KMS-11 (cell line): ENCODE measurements at regions not wholly inside any gene's neighbourhood (a gene's known extent, or its start where the extent isn't known, plus 50 kb on each side); places are given as distances from the start of the nearest gene placed in this dataset.

ENCODE experiments used
- H2AFZ ChIP-seq: fragments of 200-600 bp; sonication (generic); 2 replicates; pipeline ENCODE4 v1.6.1; 2016; ENCODE audit warnings: antibody characterized with exemption, mixed run types, low read depth
- H3K27ac ChIP-seq: fragments of 200-600 bp; sonication (generic); 2 replicates; pipeline ENCODE4 v1.6.1; 2016; ENCODE audit warnings: mild to moderate bottlenecking, mixed run types
- H3K27me3 ChIP-seq: fragments of 200-600 bp; sonication (generic); 2 replicates; pipeline ENCODE4 v1.6.1; 2017; ENCODE audit warnings: mild to moderate bottlenecking, low read depth, mixed run types, moderate library complexity; ENCODE audit not compliant: insufficient read depth
- H3K36me3 ChIP-seq: fragments of 200-600 bp; sonication (generic); 2 replicates; pipeline ENCODE4 v1.6.1; 2017; ENCODE audit warnings: mild to moderate bottlenecking, mixed run types; ENCODE audit not compliant: insufficient read depth
- H3K4me1 ChIP-seq: fragments of 200-600 bp; sonication (generic); 2 replicates; pipeline ENCODE4 v1.6.1; 2016; ENCODE audit warnings: mild to moderate bottlenecking, low read depth, mixed run types; ENCODE audit not compliant: poor library complexity, severe bottlenecking
- H3K4me2 ChIP-seq: fragments of 200-600 bp; sonication (generic); 2 replicates; pipeline ENCODE4 v1.7.0; 2016; ENCODE audit warnings: mild to moderate bottlenecking, mixed run types
- H3K4me3 ChIP-seq: fragments of 200-600 bp; sonication (generic); IDR thresholded peaks from 2 replicates; pipeline ENCODE4 v1.6.1; 2017; ENCODE audit warnings: low read depth, low read length, mixed read lengths; ENCODE audit not compliant: insufficient read depth
- H3K79me2 ChIP-seq: fragments of 200-600 bp; sonication (generic); 2 replicates; pipeline ENCODE4 v1.6.1; 2016; ENCODE audit warnings: low read depth, mixed run types; ENCODE audit not compliant: insufficient read depth
- H3K9ac ChIP-seq: fragments of 200-600 bp; sonication (generic); 2 replicates; pipeline ENCODE4 v1.6.1; 2016; ENCODE audit warnings: mild to moderate bottlenecking, mixed run types
- H4K20me1 ChIP-seq: fragments of 200-600 bp; sonication (generic); 2 replicates; pipeline ENCODE4 v1.6.1; 2016; ENCODE audit warnings: mild to moderate bottlenecking, mixed run types; ENCODE audit not compliant: insufficient read depth
- CTCF ChIP-seq: fragments of 200-600 bp; sonication (generic); conservative IDR thresholded peaks from 2 replicates; pipeline ENCODE4 v1.6.1; 2017; ENCODE audit warnings: low read depth, mild to moderate bottlenecking, antibody characterized with exemption, low read length, moderate library complexity, mixed read lengths

GRCh38 chr3:23046536-23046935, 156.6 kb upstream of the UBE2E2 start:
- Histone ChIP-seq H3K4me3 (no peak overlapping the region), H3K27me3 (no peaks in the 10 kb centered on the region), H3K36me3 (no peaks in the 10 kb centered on the region), H3K4me1 (no peaks in the 10 kb centered on the region), H3K9ac (no peak overlapping the region), H3K4me2 (no peak overlapping the region), H3K27ac (no peak overlapping the region), H3K79me2 (no peaks in the 10 kb centered on the region), H2AFZ (no peak overlapping the region), H4K20me1 (no peaks in the 10 kb centered on the region)
- no peak for TF ChIP-seq CTCF

GRCh38 chr3:23051240-23052140, 151.6 kb upstream of the UBE2E2 start:
- Histone ChIP-seq H3K9ac (no peak overlapping the region), H3K4me3 (no peak overlapping the region), H3K4me2 (no peak overlapping the region), H3K36me3 (no peaks in the 10 kb centered on the region), H3K27me3 (no peaks in the 10 kb centered on the region), H2AFZ (no peak overlapping the region), H3K4me1 (peaks cover 22% of the 10 kb centered on the region), H3K27ac (no peak overlapping the region), H4K20me1 (no peaks in the 10 kb centered on the region), H3K79me2 (no peaks in the 10 kb centered on the region)
- TF ChIP-seq CTCF = no peak

- no peak overlapping the region for H3K9ac ChIP-seq
- no peak overlapping the region for H2AFZ ChIP-seq
- no peak overlapping the region for H3K27ac ChIP-seq
- no peak for TF ChIP-seq CTCF
- no peak overlapping the region for H3K4me3 ChIP-seq
- no peaks in the 10 kb centered on the region for H3K27me3 ChIP-seq
- H3K36me3 ChIP-seq = no peaks in the 10 kb centered on the region
- H3K79me2 ChIP-seq = no peaks in the 10 kb centered on the region
- H3K4me2 ChIP-seq = no peak overlapping the region
- H3K4me1 ChIP-seq = peaks cover 23% of the 10 kb centered on the region
- H4K20me1 ChIP-seq = no peaks in the 10 kb centered on the region
Observed at GRCh38 chr3:23052208-23052607, 150.9 kb upstream of the UBE2E2 start.

GRCh38 chr3:23052620-23053019, 150.5 kb upstream of the UBE2E2 start:
- Histone ChIP-seq H3K27ac (no peak overlapping the region), H3K4me2 (no peak overlapping the region), H3K4me1 (peaks cover 23% of the 10 kb centered on the region), H4K20me1 (no peaks in the 10 kb centered on the region), H3K36me3 (no peaks in the 10 kb centered on the region), H3K9ac (no peak overlapping the region), H3K27me3 (no peaks in the 10 kb centered on the region), H3K4me3 (no peak overlapping the region), H3K79me2 (no peaks in the 10 kb centered on the region), H2AFZ (no peak overlapping the region)
- no peak for TF ChIP-seq CTCF
